Glutamatergic neuron (in vitro differentiated cells): ENCODE measurements at regions not wholly inside any gene's neighbourhood (a gene's known extent, or its start where the extent isn't known, plus 50 kb on each side); places are given as distances from the start of the nearest gene placed in this dataset.
"Not testable (repeated sequence)": the region's sequence is repeated elsewhere in the genome, so short reads cannot be mapped to it uniquely, and the experiment has no call there.

Experiments
- DNase-seq: peaks from one replicate; pipeline ENCODE4 v3.0.0; 2022
- H3K27ac Mint-ChIP-seq: one replicate; pipeline ENCODE4 v1.8.0; 2020; ENCODE audit warnings: mild to moderate bottlenecking, mixed read lengths, inconsistent platforms; ENCODE audit not compliant: unreplicated experiment
- H3K27me3 Mint-ChIP-seq: one replicate; pipeline ENCODE4 v1.8.0; 2020; ENCODE audit warnings: mild to moderate bottlenecking, moderate library complexity, mixed read lengths, inconsistent platforms; ENCODE audit not compliant: unreplicated experiment
- H3K36me3 Mint-ChIP-seq: one replicate; pipeline ENCODE4 v1.8.0; 2020; ENCODE audit warnings: mild to moderate bottlenecking, mixed read lengths, inconsistent platforms; ENCODE audit not compliant: unreplicated experiment
- H3K4me1 Mint-ChIP-seq: one replicate; pipeline ENCODE4 v1.8.0; 2020; ENCODE audit warnings: mild to moderate bottlenecking, low read depth, mixed read lengths, inconsistent platforms; ENCODE audit not compliant: unreplicated experiment
- H3K4me3 Mint-ChIP-seq: one replicate; pipeline ENCODE4 v1.8.0; 2020; ENCODE audit warnings: mild to moderate bottlenecking, mixed read lengths, inconsistent platforms; ENCODE audit not compliant: unreplicated experiment
- H3K9me3 Mint-ChIP-seq: one replicate; pipeline ENCODE4 v1.8.0; 2020; ENCODE audit warnings: mild to moderate bottlenecking, moderate library complexity, mixed read lengths, inconsistent platforms; ENCODE audit not compliant: unreplicated experiment
- TF ChIP-seq, protein P1 (sequence below): fragments of 200-600 bp; sonication (generic); IDR thresholded peaks from one replicate; pipeline ENCODE4 v1.5.0; 2021; ENCODE audit not compliant: partially characterized antibody, unreplicated experiment

DNA sequence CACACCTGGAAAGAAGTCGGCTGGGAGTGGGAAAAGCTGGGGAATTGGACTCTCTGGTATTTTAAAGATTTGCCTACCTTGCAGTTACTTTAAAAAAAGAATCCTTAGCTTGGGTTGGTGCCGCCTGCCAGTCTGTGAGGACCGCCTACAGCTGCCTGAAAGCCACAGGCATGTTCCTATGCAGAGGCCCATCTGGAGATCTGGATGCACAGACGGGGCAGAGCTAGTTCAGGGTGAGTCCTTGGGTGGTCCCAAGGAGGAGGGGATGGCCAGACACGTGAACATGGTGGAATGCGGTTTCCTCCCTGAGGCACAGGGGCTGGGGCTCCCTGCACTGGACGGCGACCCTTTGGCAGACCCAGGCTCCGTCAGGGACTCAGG is 113.2 kb upstream of the IQSEC1 start:
- H3K36me3 Mint-ChIP-seq, result peaks cover 5% of the 10 kb centered on the region
- no peak overlapping the region for H3K27ac Mint-ChIP-seq
- no peak overlapping the region for H3K4me3 Mint-ChIP-seq
- H3K4me1 Mint-ChIP-seq, result peaks cover 6% of the 10 kb centered on the region
- no peaks in the 10 kb centered on the region for H3K27me3 Mint-ChIP-seq
- no peak for DNase-seq
- TF ChIP-seq, protein P1, sequence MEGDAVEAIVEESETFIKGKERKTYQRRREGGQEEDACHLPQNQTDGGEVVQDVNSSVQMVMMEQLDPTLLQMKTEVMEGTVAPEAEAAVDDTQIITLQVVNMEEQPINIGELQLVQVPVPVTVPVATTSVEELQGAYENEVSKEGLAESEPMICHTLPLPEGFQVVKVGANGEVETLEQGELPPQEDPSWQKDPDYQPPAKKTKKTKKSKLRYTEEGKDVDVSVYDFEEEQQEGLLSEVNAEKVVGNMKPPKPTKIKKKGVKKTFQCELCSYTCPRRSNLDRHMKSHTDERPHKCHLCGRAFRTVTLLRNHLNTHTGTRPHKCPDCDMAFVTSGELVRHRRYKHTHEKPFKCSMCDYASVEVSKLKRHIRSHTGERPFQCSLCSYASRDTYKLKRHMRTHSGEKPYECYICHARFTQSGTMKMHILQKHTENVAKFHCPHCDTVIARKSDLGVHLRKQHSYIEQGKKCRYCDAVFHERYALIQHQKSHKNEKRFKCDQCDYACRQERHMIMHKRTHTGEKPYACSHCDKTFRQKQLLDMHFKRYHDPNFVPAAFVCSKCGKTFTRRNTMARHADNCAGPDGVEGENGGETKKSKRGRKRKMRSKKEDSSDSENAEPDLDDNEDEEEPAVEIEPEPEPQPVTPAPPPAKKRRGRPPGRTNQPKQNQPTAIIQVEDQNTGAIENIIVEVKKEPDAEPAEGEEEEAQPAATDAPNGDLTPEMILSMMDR, result no peak
- H3K9me3 Mint-ChIP-seq, result peaks cover 2% of the 10 kb centered on the region

DNA sequence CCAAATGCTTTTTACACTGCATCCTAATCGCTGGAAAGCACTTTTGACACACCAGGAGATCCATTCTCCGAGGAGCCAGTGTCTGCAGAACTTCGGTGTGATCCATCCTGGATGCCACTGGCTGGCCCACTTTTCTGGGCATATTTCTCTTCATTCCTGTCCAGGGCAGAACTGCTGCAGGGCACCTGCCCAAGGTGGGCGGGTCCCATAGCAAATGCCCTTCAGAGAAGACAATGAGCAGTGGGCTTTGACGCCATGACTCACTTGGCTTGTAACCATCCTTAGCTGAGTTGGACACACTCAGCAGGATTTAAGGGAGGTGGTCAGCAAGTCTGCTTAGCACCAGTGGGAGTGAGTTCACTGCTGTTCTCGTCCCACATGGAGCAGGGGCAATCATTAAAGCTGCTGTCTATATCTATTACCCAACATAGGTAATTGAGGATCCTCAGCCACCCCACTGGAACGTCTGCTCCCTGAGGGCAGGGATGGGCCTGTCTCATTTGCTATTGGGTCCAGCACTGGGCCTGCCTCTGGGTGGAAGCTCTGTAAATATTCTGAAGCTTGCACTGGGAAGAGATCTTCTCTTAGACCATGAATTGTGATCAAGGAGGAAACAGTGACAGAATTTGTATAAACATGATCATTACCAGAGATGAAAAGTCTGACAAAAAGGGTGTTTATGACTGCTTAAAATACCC is 112.7 kb upstream of the IQSEC1 start:
- Mint-ChIP-seq H3K27me3 (no peaks in the 10 kb centered on the region), H3K4me1 (peaks cover 6% of the 10 kb centered on the region), H3K27ac (no peak overlapping the region), H3K36me3 (peaks cover 10% of the 10 kb centered on the region), H3K4me3 (no peak overlapping the region), H3K9me3 (peaks cover 3% of the 10 kb centered on the region)
- TF ChIP-seq, protein P1, result no peak
- no peak for DNase-seq

- H3K4me3 Mint-ChIP-seq, result not testable (repeated sequence)
- peaks cover 24% of the 10 kb centered on the region for H3K9me3 Mint-ChIP-seq
Observed at GRCh38 chr3:13179582-13180210, 106.5 kb upstream of the IQSEC1 start.

GRCh38 chr3:13179181-13179580 is 106.0 kb upstream of the IQSEC1 start:
- no peak for DNase-seq
- Mint-ChIP-seq H3K4me1 (peaks cover 4% of the 10 kb centered on the region), H3K9me3 (peaks cover 27% of the 10 kb centered on the region), H3K27me3 (peaks cover 11% of the 10 kb centered on the region), H3K4me3 (no peak overlapping the region), H3K36me3 (peaks cover 27% of the 10 kb centered on the region), H3K27ac (no peak overlapping the region)
- TF ChIP-seq, protein P1, result no peak

More at GRCh38 chr3:13179582-13180210, 106.5 kb upstream of the IQSEC1 start:
- not testable (repeated sequence) for H3K27ac Mint-ChIP-seq, H3K4me1 Mint-ChIP-seq, DNase-seq
- H3K36me3 Mint-ChIP-seq, result peaks cover 27% of the 10 kb centered on the region
- H3K27me3 Mint-ChIP-seq, result peaks cover 11% of the 10 kb centered on the region

DNA sequence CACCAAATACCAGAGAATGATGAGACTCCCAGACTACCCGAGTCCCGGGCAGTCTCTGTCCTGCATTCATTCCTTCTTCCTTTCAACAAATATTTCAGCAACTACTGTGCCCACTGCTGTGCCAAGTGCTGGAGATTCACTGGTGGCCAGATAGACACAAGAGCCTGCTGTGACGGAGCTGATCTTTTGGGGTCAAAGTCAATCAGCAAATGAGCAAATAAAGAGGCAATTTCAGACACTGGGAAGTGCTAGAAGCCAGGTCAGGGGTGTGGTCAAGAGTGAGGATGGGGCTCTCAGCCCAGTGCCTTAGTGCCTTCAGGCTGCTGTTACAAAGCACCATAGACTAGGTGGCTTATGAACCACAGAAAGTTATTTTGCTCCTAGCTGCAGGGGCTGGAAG is 104.9 kb upstream of the IQSEC1 start:
- H3K36me3 Mint-ChIP-seq, result peaks cover 27% of the 10 kb centered on the region
- TF ChIP-seq, protein P1, result no peak
- peaks cover 2% of the 10 kb centered on the region for H3K4me1 Mint-ChIP-seq
- peaks cover 27% of the 10 kb centered on the region for H3K9me3 Mint-ChIP-seq
- H3K4me3 Mint-ChIP-seq, result no peak overlapping the region
- no peak overlapping the region for H3K27ac Mint-ChIP-seq
- DNase-seq, result no peak
- H3K27me3 Mint-ChIP-seq, result peaks cover 11% of the 10 kb centered on the region
